SK-N-SH treated with all-trans-retinoic acid at 6 μM for 48 hours (cell line): ENCODE measurements at regions not wholly inside any gene's neighbourhood (a gene's known extent, or its start where the extent isn't known, plus 50 kb on each side); places are given as distances from the start of the nearest gene placed in this dataset.

Source experiments
- ATAC-seq: fragments of 200-7000 bp; cut with Tn5 transposase; 3 replicates; pipeline ENCODE4 v1.9.1; 2020; ENCODE audit warnings: mild to moderate bottlenecking, moderate library complexity
- ARNTL ChIP-seq: fragments of 450-650 bp; formaldehyde crosslinking; IDR thresholded peaks from 2 replicates; pipeline ENCODE4 v1.5.0; 2020; ENCODE audit warnings: low read depth, mild to moderate bottlenecking, moderate library complexity, borderline replicate concordance
- BACH2 ChIP-seq: fragments of 250-450 bp; sonication (Bioruptor Pico); IDR thresholded peaks from 2 replicates; pipeline ENCODE4 v1.9.0; 2021; ENCODE audit warnings: mild to moderate bottlenecking, borderline replicate concordance
- CSDC2 ChIP-seq: fragments of 250-450 bp; sonication (Bioruptor Pico); IDR thresholded peaks from 2 replicates; pipeline ENCODE4 v1.5.0; 2020; ENCODE audit warnings: mild to moderate bottlenecking, moderate library complexity
- ISL1 ChIP-seq: fragments of 250-450 bp; sonication (Bioruptor Pico); IDR thresholded peaks from 2 replicates; pipeline ENCODE4 v2.1.2; 2022; ENCODE audit warnings: mild to moderate bottlenecking, moderate library complexity
- PPARA ChIP-seq: fragments of 250-450 bp; sonication (Bioruptor Pico); IDR thresholded peaks from 2 replicates; pipeline ENCODE4 v1.5.0; 2020; ENCODE audit warnings: mild to moderate bottlenecking, borderline replicate concordance
- RARB ChIP-seq: fragments of 250-450 bp; sonication (Bioruptor Pico); IDR thresholded peaks from 2 replicates; pipeline ENCODE4 v1.8.0; 2021; ENCODE audit warnings: mild to moderate bottlenecking, moderate library complexity
- ZC3H10 ChIP-seq: fragments of 250-450 bp; sonication (Bioruptor Pico); IDR thresholded peaks from 2 replicates; pipeline ENCODE4 v1.5.1; 2021; ENCODE audit warnings: mild to moderate bottlenecking, moderate library complexity
- ZFP3 ChIP-seq: fragments of 250-450 bp; sonication (Bioruptor Pico); IDR thresholded peaks from 2 replicates; pipeline ENCODE4 v1.5.0; 2020; ENCODE audit warnings: mild to moderate bottlenecking, moderate library complexity
- ZFP30 ChIP-seq: fragments of 450-650 bp; formaldehyde crosslinking; IDR thresholded peaks from 2 replicates; pipeline ENCODE4 v1.5.0; 2022; ENCODE audit warnings: mild to moderate bottlenecking, moderate library complexity
- ZNF565 ChIP-seq: fragments of 450-650 bp; formaldehyde crosslinking; conservative IDR thresholded peaks from 2 replicates; pipeline ENCODE4 v1.5.0; 2020; ENCODE audit warnings: low read depth, mild to moderate bottlenecking, moderate library complexity
- ZNF70 ChIP-seq: fragments of 450-650 bp; formaldehyde crosslinking; IDR thresholded peaks from 2 replicates; pipeline ENCODE4 v1.5.0; 2020; ENCODE audit warnings: mild to moderate bottlenecking, moderate library complexity
- ZNF8 ChIP-seq: fragments of 450-650 bp; formaldehyde crosslinking; IDR thresholded peaks from 2 replicates; pipeline ENCODE4 v1.5.0; 2020; ENCODE audit warnings: mild to moderate bottlenecking, moderate library complexity
- TF ChIP-seq, protein P1 (sequence below): fragments of 250-450 bp; sonication (Bioruptor Pico); IDR thresholded peaks from 2 replicates; pipeline ENCODE4 v1.5.1; 2021; ENCODE audit warnings: mild to moderate bottlenecking, moderate library complexity
- TF ChIP-seq, protein P2 (sequence below): fragments of 250-450 bp; sonication (Bioruptor Pico); IDR thresholded peaks from 2 replicates; pipeline ENCODE4 v1.5.1; 2020; ENCODE audit warnings: low read depth, mild to moderate bottlenecking, moderate library complexity
- TF ChIP-seq, protein P3 (sequence below): fragments of 250-450 bp; sonication (Bioruptor Pico); IDR thresholded peaks from 2 replicates; pipeline ENCODE4 v1.5.0; 2020; ENCODE audit warnings: mild to moderate bottlenecking, moderate library complexity
- TF ChIP-seq, protein P4 (sequence below): fragments of 250-450 bp; sonication (Bioruptor Pico); IDR thresholded peaks from 2 replicates; pipeline ENCODE4 v1.8.0; 2020; ENCODE audit warnings: mild to moderate bottlenecking, moderate library complexity, borderline replicate concordance

DNA sequence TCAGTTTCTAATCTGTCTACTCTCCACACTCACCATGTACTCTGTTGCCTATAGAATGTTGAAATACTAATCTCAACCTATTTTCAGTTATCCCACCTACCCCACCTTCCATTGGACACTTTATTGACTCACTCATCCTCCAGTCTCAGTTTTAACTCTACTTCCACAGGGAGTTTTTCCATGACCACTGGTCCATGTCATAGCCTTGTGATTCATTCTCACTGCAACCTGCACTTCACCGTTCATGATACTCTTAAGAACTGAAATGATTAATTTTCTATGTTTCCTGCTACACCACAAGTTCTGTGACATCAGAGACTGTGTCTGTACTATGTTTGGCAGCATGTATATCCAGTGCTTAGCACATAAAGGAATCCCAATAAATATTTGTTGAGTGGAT is 122.8 kb upstream of the HSF2 start:
- no peak for TF ChIP-seq ZNF565
- TF ChIP-seq CSDC2 (CRISPR knock-in tag), result no peak
- TF ChIP-seq, protein P1, sequence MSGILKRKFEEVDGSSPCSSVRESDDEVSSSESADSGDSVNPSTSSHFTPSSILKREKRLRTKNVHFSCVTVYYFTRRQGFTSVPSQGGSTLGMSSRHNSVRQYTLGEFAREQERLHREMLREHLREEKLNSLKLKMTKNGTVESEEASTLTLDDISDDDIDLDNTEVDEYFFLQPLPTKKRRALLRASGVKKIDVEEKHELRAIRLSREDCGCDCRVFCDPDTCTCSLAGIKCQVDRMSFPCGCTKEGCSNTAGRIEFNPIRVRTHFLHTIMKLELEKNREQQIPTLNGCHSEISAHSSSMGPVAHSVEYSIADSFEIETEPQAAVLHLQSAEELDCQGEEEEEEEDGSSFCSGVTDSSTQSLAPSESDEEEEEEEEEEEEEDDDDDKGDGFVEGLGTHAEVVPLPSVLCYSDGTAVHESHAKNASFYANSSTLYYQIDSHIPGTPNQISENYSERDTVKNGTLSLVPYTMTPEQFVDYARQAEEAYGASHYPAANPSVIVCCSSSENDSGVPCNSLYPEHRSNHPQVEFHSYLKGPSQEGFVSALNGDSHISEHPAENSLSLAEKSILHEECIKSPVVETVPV (CRISPR knock-in tag), result no peak
- no peak for TF ChIP-seq ARNTL (CRISPR knock-in tag)
- no peak for TF ChIP-seq ZFP3 (CRISPR knock-in tag)
- TF ChIP-seq PPARA (CRISPR knock-in tag), result no peak
- TF ChIP-seq BACH2 (CRISPR knock-in tag), result no peak
- TF ChIP-seq, protein P2, sequence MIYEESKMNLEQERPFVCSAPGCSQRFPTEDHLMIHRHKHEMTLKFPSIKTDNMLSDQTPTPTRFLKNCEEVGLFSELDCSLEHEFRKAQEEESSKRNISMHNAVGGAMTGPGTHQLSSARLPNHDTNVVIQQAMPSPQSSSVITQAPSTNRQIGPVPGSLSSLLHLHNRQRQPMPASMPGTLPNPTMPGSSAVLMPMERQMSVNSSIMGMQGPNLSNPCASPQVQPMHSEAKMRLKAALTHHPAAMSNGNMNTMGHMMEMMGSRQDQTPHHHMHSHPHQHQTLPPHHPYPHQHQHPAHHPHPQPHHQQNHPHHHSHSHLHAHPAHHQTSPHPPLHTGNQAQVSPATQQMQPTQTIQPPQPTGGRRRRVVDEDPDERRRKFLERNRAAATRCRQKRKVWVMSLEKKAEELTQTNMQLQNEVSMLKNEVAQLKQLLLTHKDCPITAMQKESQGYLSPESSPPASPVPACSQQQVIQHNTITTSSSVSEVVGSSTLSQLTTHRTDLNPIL (CRISPR knock-in tag), result no peak
- no peak for TF ChIP-seq ZNF8 (CRISPR knock-in tag)
- no peak for TF ChIP-seq ISL1 (CRISPR knock-in tag)
- TF ChIP-seq, protein P3, sequence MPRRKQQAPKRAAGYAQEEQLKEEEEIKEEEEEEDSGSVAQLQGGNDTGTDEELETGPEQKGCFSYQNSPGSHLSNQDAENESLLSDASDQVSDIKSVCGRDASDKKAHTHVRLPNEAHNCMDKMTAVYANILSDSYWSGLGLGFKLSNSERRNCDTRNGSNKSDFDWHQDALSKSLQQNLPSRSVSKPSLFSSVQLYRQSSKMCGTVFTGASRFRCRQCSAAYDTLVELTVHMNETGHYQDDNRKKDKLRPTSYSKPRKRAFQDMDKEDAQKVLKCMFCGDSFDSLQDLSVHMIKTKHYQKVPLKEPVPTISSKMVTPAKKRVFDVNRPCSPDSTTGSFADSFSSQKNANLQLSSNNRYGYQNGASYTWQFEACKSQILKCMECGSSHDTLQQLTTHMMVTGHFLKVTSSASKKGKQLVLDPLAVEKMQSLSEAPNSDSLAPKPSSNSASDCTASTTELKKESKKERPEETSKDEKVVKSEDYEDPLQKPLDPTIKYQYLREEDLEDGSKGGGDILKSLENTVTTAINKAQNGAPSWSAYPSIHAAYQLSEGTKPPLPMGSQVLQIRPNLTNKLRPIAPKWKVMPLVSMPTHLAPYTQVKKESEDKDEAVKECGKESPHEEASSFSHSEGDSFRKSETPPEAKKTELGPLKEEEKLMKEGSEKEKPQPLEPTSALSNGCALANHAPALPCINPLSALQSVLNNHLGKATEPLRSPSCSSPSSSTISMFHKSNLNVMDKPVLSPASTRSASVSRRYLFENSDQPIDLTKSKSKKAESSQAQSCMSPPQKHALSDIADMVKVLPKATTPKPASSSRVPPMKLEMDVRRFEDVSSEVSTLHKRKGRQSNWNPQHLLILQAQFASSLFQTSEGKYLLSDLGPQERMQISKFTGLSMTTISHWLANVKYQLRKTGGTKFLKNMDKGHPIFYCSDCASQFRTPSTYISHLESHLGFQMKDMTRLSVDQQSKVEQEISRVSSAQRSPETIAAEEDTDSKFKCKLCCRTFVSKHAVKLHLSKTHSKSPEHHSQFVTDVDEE, result no peak
- no peak for ATAC-seq

DNA sequence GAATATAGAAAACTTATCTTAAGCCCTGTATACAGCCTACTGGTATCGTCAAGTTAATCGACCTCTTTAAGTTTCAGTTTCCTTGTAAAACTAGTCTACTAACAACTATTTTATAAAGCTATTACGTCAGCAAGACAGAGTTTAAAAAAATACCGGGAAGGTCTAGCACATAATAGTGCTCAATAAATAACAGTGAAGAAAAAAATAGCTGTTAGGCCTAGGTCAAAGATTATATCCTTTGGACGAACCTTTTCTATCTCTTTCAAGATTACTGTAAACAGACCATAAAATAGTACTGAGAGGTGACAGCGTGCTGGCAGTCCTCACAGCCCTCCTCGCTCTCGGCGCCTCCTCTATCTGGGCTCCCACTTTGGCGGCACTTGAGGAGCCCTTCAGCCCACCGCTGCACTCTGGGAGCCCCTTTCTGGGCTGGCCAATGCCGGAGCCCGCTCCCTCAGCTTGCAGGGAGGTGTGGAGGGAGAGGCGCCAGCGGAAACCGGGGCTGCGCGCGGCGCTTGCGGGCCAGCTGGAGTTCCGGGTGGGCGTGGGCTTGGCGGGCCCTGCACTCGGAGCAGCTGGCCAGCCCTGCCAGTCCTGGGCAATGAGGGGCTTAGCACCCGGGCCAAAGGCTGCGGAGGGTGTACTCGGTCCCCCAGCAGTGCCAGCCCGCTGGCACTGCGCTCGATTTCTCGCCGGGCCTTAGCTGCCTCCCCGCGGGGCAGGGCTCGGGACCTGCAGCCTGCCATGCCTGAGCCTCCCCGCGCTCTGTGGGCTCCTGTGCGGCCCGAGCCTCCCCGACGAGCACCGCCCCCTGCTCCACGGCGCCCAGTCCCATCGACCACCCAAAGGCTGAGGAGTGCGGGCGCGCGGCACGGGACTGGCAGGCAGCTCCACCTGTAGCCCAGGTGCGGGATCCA is 119.1 kb upstream of the HSF2 start:
- ATAC-seq, result peak; percentile 76

DNA sequence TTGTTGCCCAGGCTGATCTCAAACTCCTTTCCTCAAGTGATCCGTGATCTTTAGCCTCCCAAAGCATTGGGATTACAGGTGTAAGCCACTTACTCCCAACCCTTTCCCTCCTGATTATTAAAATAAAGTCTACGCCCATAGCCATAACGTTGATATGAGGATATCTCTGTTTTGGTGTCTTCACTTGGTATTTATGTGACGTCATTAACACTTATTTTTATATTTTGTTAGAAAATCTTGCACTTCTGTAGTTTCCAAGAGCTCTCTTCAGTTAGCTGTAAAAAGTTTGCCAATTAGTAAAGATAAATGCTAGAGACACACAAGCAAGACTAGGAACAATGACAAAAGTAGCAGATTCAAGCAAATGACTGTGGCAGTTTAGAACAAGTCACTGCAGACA is 115.6 kb upstream of the HSF2 start:
- TF ChIP-seq, protein P3, result no peak
- TF ChIP-seq RARB, result no peak
- no peak for TF ChIP-seq ZC3H10 (CRISPR knock-in tag)
- ATAC-seq, result no peak

DNA sequence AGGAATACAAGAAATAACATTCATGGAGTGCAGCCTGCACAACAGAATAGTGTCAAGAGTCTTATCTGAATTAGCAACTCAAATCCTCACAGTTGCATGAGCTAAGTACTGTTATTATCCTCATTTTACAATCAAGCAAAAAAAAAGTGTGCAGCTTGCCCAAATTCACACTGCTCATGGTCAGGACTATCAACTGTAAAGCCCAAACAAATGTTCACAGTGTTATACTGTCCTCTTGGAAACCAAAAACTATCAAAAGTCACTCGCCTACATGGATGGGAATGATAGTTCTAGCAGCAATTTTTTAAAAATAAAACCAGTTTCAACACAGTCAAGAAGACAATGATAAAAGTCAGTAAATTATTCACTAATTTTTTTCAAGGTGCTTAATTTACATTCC is 114.6 kb upstream of the HSF2 start:
- no peak for ATAC-seq
- TF ChIP-seq, protein P4, sequence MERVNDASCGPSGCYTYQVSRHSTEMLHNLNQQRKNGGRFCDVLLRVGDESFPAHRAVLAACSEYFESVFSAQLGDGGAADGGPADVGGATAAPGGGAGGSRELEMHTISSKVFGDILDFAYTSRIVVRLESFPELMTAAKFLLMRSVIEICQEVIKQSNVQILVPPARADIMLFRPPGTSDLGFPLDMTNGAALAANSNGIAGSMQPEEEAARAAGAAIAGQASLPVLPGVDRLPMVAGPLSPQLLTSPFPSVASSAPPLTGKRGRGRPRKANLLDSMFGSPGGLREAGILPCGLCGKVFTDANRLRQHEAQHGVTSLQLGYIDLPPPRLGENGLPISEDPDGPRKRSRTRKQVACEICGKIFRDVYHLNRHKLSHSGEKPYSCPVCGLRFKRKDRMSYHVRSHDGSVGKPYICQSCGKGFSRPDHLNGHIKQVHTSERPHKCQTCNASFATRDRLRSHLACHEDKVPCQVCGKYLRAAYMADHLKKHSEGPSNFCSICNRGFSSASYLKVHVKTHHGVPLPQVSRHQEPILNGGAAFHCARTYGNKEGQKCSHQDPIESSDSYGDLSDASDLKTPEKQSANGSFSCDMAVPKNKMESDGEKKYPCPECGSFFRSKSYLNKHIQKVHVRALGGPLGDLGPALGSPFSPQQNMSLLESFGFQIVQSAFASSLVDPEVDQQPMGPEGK, result no peak
- no peak for TF ChIP-seq ZFP30
- no peak for TF ChIP-seq ZNF70 (CRISPR knock-in tag)
- TF ChIP-seq ZNF565, result no peak
- no peak for TF ChIP-seq ZFP3 (CRISPR knock-in tag)
- no peak for TF ChIP-seq ZNF8 (CRISPR knock-in tag)
- TF ChIP-seq, all 23 proteins: peak for 0
